GM21723 (cell line): ENCODE measurements at regions not wholly inside any gene's neighbourhood (a gene's known extent, or its start where the extent isn't known, plus 50 kb on each side); places are given as distances from the start of the nearest gene placed in this dataset.
"Not testable (repeated sequence)": the region's sequence is repeated elsewhere in the genome, so short reads cannot be mapped to it uniquely, and the experiment has no call there.

ENCODE experiments used
- ATAC-seq: cut with Tn5 transposase; IDR thresholded peaks from one replicate; pipeline ENCODE4 v1.9.1; 2021; ENCODE audit warnings: mild to moderate bottlenecking, moderate library complexity; ENCODE audit not compliant: unreplicated experiment

DNA sequence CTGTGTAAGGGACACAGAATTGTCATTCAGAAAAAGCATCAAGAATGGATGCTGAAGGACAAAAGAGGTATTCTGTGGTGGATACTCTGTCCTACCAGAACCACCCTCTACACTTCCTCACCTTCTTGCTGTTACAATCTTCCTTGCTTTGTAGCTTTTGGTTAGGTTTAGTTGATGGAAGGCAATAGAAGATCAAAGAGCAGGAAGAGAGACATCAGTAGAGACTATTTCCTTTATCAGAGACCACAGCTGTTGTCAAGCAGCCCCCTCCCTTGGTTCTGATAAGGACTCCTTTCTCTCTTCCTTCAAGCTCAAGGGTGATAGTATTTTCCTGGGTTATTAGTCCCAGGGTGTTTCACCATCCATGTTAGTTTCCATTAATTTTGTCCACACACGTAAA lies 84.7 kb upstream of the ALCAM start:
- ATAC-seq: no peak

- ATAC-seq: no peak
These were observed 81.8 kb upstream of the ALCAM start for GRCh38 chr3:105284876-105285275.

DNA sequence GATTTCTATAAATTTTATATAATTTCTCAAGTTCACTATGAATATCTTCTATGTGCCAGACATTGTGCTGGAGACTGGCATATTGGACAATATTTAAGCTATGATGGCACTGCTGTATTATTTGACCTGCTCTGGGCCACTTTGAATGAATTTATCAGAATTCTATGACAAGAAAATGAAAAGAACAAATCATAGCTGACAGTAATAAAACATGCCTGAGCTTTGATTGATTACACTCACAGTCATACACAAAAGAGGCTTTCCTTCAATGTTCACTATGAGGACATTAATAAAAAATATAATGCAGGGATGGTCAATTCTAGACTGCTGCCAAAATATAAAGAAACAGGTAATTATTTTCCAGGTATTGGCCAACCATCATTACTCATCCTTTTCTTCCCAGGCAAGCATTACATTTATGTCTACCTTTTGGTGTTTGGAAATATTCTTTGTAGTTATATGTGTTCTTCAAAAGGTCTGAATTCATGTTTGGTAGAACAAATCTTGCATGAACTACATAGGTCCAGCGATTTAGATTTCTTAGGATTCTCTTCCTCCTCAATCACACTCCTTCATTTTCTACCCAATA lies 81.0 kb upstream of the ALCAM start:
- ATAC-seq: no peak

DNA sequence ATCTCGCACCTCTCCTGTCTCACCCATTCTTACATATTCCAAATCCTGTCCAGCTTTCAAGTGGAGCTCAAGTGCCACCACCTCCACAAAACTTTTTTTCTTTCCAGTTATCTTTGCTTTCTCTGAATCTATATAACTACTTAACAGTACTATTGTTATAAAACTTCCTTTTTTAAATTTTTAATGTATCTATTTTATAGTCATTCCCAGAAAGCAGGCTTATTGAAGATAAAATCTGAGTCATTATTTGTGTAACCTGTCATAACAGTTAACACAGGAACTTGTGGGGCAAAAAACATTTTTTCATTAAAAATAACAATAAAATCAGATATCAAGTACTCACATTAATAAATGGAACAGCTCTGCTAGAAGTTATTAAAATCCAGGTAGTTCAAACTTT lies 73.3 kb upstream of the ALCAM start:
- no peak for ATAC-seq

DNA sequence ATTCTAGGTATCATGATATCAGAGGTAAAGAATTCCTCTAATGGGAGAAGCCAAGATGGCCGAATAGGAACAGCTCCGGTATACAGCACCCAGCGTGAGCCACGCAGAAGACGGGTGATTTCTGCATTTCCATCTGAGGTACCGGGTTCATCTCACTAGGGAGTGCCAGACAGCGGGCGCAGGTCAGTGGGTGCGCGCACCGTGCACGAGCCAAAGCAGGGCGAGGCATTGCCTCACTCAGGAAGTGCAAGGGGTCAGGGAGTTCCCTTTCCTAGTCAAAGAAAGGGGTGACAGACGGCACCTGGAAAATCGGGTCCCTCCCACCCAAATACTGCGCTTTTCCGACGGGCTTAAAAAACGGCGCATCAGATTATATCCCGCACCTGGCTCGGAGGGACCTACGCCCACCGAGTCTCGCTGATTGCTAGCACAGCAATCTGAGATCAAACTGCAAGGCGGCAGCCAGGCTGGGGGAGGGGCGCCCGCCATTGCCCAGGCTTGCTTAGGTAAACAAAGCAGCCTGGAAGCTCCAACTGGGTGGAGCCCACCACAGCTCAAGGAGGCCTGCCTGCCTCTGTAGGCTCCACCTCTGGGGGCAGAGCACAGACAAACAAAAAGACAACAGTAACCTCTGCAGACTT lies 70.4 kb upstream of the ALCAM start:
- not testable (repeated sequence) for ATAC-seq

DNA sequence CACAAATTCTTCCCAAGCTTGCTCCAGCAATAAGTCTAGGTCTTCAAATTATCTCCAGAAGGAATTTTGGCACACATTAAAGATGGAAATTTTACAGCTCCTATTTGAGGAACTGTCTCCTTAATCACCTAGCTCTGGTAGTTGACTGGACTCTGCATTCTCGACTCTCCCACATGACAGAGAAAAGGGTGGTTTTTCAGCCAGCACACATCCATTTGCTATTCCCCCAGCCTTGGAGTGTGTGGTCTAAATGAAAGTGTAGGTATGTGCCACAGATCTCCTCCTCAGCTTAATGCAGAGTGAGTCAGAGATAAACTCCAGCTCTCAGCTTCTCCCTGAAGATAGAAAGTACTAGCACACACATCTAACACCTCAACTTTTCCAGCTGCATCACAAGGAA lies 62.2 kb upstream of the ALCAM start:
- ATAC-seq: no peak

DNA sequence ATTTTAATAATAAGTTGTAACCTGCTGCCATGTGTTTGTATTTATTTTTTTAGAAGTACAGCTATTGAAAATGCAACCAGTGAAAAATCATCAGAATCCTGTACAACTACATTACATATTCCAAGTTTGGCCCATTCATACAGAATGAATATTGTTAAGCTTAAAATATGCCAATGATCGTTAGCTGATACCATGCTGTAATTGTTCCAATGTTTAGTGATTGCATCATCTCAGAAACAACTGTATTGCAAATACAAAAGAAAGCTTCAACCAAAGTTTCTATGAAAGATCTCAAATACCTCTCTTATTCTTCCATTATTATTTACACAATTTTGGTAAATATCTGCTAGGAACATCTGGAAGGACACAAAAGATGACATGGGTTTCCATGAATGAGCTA lies 51.6 kb upstream of the ALCAM start:
- ATAC-seq: no peak

DNA sequence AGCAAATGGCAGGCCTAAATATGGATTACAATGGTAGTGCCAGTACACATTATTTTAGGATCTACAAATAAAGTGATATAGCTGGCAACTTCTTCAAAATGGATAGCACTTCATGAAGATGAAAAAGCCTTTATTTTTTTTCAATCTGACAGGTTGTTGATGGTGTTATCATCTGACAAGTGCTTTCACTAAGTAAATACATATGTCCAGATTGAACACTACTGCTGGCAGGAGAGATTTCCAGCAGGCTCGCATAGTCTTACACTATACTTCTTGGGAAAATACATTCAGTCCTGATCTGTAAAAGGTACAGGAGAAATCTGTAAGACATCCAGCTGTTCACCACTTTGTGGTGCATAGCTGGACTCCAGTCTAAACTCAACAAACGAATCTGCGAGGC lies 50.9 kb upstream of the ALCAM start:
- no peak for ATAC-seq

GRCh38 chr3:105316331-105316730 lies 50.4 kb upstream of the ALCAM start:
- no peak for ATAC-seq
